Fibroblast of pulmonary artery (primary cell): ENCODE measurements at regions not wholly inside any gene's neighbourhood (a gene's known extent, or its start where the extent isn't known, plus 50 kb on each side); places are given as distances from the start of the nearest gene placed in this dataset.
"Not testable (repeated sequence)": the region's sequence is repeated elsewhere in the genome, so short reads cannot be mapped to it uniquely, and the experiment has no call there.

Experiments
- DNase-seq: peaks from one replicate; pipeline ENCODE4 v3.0.0-alpha.2; 2010; ENCODE audit warnings: low read depth
- H3K4me3 ChIP-seq: replicated peaks from 2 replicates; pipeline ENCODE4 v1.5.1; 2011; ENCODE audit warnings: low read depth, mild to moderate bottlenecking, control low read depth, low read length, moderate library complexity
- TF ChIP-seq, protein P1 (sequence below): IDR thresholded peaks from 2 replicates; pipeline ENCODE4 v1.5.1; 2011; ENCODE audit warnings: mild to moderate bottlenecking, control low read depth, low read length, inconsistent platforms; ENCODE audit errors: missing control alignments

DNA sequence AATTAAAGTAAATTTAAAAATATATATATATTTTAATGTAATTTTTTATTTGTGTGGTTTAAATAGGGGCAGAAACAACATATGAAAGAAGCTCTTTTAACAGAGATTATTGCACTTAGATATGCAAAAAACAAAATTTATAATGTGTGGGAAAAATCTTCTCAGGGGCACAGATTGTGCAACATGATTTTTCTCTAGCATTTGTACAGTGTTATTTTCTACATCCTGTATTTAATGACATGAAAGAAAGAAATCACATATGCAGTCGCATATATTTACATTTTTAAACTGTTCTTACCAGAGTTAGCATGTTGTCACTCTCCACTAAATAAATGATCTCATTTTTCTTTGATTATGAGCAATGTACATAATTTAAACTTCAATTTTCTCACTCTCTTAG is 265.3 kb upstream of the CTNND2 start:
- H3K4me3 ChIP-seq, result no peak overlapping the region
- no peak for DNase-seq
- TF ChIP-seq, protein P1, sequence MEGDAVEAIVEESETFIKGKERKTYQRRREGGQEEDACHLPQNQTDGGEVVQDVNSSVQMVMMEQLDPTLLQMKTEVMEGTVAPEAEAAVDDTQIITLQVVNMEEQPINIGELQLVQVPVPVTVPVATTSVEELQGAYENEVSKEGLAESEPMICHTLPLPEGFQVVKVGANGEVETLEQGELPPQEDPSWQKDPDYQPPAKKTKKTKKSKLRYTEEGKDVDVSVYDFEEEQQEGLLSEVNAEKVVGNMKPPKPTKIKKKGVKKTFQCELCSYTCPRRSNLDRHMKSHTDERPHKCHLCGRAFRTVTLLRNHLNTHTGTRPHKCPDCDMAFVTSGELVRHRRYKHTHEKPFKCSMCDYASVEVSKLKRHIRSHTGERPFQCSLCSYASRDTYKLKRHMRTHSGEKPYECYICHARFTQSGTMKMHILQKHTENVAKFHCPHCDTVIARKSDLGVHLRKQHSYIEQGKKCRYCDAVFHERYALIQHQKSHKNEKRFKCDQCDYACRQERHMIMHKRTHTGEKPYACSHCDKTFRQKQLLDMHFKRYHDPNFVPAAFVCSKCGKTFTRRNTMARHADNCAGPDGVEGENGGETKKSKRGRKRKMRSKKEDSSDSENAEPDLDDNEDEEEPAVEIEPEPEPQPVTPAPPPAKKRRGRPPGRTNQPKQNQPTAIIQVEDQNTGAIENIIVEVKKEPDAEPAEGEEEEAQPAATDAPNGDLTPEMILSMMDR, result no peak

DNA sequence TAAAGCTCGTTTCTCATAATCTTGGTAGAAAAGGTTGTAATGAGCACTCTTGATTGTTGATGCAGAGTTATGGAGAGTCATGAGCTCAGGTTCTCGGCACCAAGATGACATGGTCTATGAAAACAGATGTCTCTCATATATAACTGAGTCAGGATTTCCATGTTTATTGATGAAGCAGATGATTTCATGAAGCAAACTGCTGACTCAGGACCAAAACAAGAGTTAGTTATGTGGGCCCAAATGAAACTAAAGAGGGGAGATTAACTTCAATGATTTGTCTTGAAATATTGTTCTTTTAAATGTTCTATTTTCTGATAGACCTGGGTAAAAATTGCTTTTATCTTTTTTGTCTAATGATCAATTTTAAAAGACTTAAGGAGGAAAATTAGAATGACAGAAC is 258.6 kb upstream of the CTNND2 start:
- no peak for DNase-seq
- H3K4me3 ChIP-seq, result no peak overlapping the region
- TF ChIP-seq, protein P1, result no peak

DNA sequence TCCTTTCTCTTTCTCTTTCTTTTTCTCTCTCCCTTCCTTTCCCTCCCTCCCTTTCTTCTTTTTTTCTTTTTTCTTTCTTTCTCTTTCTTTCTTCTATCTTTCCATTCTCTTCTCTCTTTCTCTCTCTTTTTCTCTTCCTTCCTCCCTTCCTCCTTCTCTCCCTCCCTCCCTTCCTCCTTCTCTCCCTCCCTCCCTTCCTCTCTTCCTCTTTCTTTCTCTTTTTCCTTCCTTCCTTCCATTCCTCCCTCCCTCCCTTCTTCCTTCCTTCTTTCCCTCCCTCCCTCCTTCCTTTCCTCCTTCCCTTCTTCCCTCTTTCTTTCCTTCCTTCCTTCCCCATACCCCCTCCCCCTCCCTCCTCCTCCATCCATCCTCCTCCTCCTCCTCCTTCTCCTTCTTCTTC is 243.3 kb upstream of the CTNND2 start:
- no peak for DNase-seq
- H3K4me3 ChIP-seq, result no peak overlapping the region
- TF ChIP-seq, protein P1, result no peak

DNA sequence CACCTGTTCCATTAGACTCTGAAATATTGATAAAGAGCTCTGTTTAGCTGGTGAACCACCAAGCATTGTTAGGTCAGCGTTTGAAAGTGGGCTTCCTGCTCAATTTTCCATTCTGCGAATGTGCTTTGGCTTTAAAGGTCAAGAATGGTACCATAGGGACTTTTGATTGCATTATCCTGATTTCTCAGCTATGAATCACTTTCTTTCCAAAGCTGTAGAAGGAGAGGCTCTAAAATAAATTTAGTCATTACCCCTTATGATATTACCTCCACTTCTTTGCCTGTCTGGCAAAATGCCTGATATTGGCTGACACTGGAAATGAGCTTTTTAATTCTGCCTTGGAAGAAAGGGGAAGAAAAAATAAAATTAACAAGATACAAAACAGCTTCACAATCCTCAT is 237.2 kb upstream of the CTNND2 start:
- no peak overlapping the region for H3K4me3 ChIP-seq
- TF ChIP-seq, protein P1, result no peak
- DNase-seq, result no peak

DNA sequence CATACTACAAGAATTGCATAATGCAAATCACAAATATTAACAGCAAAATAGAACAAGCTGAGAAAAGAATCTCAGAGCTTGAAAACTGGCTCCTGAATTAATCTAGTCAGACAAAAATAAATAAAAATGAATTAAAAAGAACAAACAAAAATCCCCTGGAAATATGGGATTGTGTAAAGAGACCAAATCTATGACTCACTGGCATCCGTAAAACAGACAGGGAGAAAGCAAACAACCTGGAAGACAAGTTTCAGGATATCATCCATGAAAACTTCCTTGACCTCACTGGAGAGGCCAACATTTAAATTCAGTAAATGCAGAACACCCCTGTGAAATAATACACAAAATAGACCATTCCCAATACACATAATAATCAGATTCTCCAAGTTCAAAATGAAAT is 229.3 kb upstream of the CTNND2 start:
- TF ChIP-seq, protein P1, result no peak
- H3K4me3 ChIP-seq, result no peak overlapping the region
- DNase-seq, result no peak

DNA sequence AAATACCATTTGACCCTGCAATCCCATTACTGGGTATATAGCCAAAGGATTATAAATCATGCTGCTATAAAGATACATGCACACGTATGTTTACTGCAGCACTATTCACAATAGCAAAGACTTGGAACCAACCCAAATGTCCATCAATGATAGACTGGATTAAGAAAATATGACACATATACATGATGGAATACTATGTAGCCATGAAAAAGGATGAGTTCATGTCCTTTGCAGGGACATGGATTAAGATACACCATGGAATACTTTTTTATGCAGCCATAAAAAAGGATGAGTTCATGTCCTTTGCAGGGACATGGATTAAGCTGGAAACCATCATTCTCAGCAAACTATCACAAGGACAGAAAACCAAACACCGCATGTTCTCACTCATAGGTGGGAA is 226.8 kb upstream of the CTNND2 start:
- not testable (repeated sequence) for DNase-seq

DNA sequence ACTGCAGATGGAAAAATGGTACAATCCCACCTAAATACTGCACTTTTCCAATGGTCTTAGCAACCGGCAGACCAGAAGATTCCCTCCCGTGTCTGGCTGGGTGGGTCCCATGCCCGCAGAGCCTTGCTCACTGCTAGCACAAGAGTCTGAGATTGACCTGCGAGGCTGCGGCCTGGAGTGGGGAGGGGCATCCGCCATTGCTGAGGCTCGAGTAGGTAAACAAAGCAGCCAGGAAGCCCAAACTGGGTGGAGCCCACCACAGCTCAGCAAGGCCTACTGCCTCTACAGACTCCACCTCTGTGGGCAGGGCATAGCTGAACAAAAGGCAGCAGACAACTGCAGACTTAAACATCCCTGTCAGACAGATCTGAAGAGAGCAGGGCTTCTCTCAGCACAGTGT is 221.6 kb upstream of the CTNND2 start:
- TF ChIP-seq, protein P1, result no peak
- H3K4me3 ChIP-seq, result no peak overlapping the region
- no peak for DNase-seq

More for the DNA sequence above, 226.8 kb upstream of the CTNND2 start:
- H3K4me3 ChIP-seq, result not testable (repeated sequence)

DNA sequence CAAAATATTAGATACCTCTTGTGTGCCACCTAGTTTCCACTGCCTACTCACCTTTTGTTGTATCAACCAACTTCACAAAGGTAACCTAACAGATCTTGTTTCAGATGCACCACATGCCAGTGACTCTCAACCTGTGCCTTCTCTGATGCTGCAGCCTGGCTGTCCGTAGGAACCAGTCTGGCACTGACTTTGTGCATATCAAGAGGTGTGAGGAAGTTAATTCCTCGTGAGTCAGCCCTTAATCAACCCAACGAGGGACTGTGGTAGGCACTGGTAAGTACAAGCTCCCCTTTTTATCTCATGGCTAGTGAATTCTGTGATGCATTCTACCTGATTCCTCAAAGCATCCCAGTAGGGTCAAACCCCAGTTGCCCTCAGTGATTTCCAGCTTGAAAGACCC is 215.4 kb upstream of the CTNND2 start:
- no peak for DNase-seq
- TF ChIP-seq, protein P1, result no peak
- H3K4me3 ChIP-seq, result no peak overlapping the region
